Suprapubic skin (tissue), 4 donors: ENCODE measurements at regions not wholly inside any gene's neighbourhood (a gene's known extent, or its start where the extent isn't known, plus 50 kb on each side); places are given as distances from the start of the nearest gene placed in this dataset.

Experiments used
- DNase-seq, 2 donors: peaks; one replicate each; pipeline ENCODE4 v3.0.0-alpha.2; 2019; ENCODE audit warnings: low spot score in 2 of 2
- H3K27ac ChIP-seq: fragments of 200-600 bp; sonication (generic); one replicate; pipeline ENCODE4 v1.5.1; 2019
- H3K27me3 ChIP-seq: fragments of 200-600 bp; sonication (generic); one replicate; pipeline ENCODE4 v1.5.1; 2019
- H3K36me3 ChIP-seq: fragments of 200-600 bp; sonication (generic); one replicate; pipeline ENCODE4 v1.5.1; 2019
- H3K4me1 ChIP-seq: fragments of 200-600 bp; sonication (generic); one replicate; pipeline ENCODE4 v1.5.1; 2019
- H3K4me3 ChIP-seq: fragments of 200-600 bp; sonication (generic); one replicate; pipeline ENCODE4 v1.5.1; 2019; ENCODE audit warnings: mild to moderate bottlenecking
- H3K9me3 ChIP-seq: fragments of 200-600 bp; sonication (generic); one replicate; pipeline ENCODE4 v1.5.1; 2019
- CTCF ChIP-seq, 2 donors: fragments of 200-600 bp in 1 of 2; fragments of 450-650 bp in 1 of 2; sonication (generic) in 1 of 2; IDR thresholded peaks; one replicate each; pipeline ENCODE4 v1.5.1; 2016 to 2019; ENCODE audit warnings: antibody characterized with exemption in 2 of 2, mild to moderate bottlenecking in 1 of 2, moderate library complexity in 1 of 2
- EP300 ChIP-seq: sonication (generic); formaldehyde crosslinking; IDR thresholded peaks from one replicate; pipeline ENCODE4 v1.6.1; 2017; ENCODE audit warnings: antibody characterized with exemption
- POLR2A ChIP-seq, 2 donors: fragments of 450-650 bp; IDR thresholded peaks; one replicate each; pipeline ENCODE4 v1.6.1; 2017; ENCODE audit warnings: antibody characterized with exemption in 2 of 2, mild to moderate bottlenecking in 2 of 2, moderate library complexity in 2 of 2
- POLR2AphosphoS5 ChIP-seq, 3 donors: sonication (generic); formaldehyde crosslinking; IDR thresholded peaks; one replicate each; pipeline ENCODE4 v1.6.1; 2017; ENCODE audit warnings: antibody characterized with exemption in 3 of 3
- WGBS: methylation state at CpG from one replicate; pipeline ENCODE4 v1.1.5; 2018; 5-methylcytosine and 5-hydroxymethylcytosine counted together

- DNase-seq = no peak
- no peak for TF ChIP-seq EP300
- no peak for TF ChIP-seq POLR2AphosphoS5 (IDR thresholded peaks at IDR 0.05)
- no peak for TF ChIP-seq CTCF (IDR thresholded peaks at IDR 0.05)
- no peak for TF ChIP-seq POLR2A (IDR thresholded peaks at IDR 0.05)
- Histone ChIP-seq H3K27me3 (no peaks in the 10 kb centered on the region), H3K9me3 (peaks cover 10% of the 10 kb centered on the region), H3K4me1 (no peaks in the 10 kb centered on the region), H3K27ac (no peak overlapping the region), H3K4me3 (no peak overlapping the region), H3K36me3 (no peaks in the 10 kb centered on the region)
- 96% methylated on average over 1 of the region's 1 CpG for WGBS
Measured at GRCh38 chr13:22412452-22412851, 741.6 kb downstream of the FGF9 start.

- DNase-seq = no peak
- H3K36me3 ChIP-seq = no peaks in the 10 kb centered on the region
- no peak overlapping the region for H3K27ac ChIP-seq
- H3K4me3 ChIP-seq = no peak overlapping the region
- no peaks in the 10 kb centered on the region for H3K27me3 ChIP-seq
- no peaks in the 10 kb centered on the region for H3K4me1 ChIP-seq
- TF ChIP-seq POLR2AphosphoS5 (IDR thresholded peaks at IDR 0.05) (no peak), EP300 (no peak), CTCF (IDR thresholded peaks at IDR 0.05) (no peak), POLR2A (IDR thresholded peaks at IDR 0.05) (no peak)
- H3K9me3 ChIP-seq = no peaks in the 10 kb centered on the region
Measured at GRCh38 chr13:22422023-22422422, 751.1 kb downstream of the FGF9 start.

- H3K4me1 ChIP-seq = no peaks in the 10 kb centered on the region
- TF ChIP-seq CTCF (IDR thresholded peaks at IDR 0.05) (no peak), EP300 (no peak), POLR2A (IDR thresholded peaks at IDR 0.05) (no peak), POLR2AphosphoS5 (IDR thresholded peaks at IDR 0.05) (no peak)
- H3K27ac ChIP-seq = no peak overlapping the region
- WGBS = 65% methylated on average over 7 of the region's 7 CpGs
- H3K36me3 ChIP-seq = no peaks in the 10 kb centered on the region
- H3K27me3 ChIP-seq = no peaks in the 10 kb centered on the region
- no peak for DNase-seq
- H3K4me3 ChIP-seq = no peak overlapping the region
- H3K9me3 ChIP-seq = no peaks in the 10 kb centered on the region
Measured at GRCh38 chr13:22422712-22423111, 751.8 kb downstream of the FGF9 start.

GRCh38 chr13:22423261-22423660 is 752.4 kb downstream of the FGF9 start:
- H3K4me1 ChIP-seq = no peaks in the 10 kb centered on the region
- DNase-seq = no peak
- H3K36me3 ChIP-seq = no peaks in the 10 kb centered on the region
- no peaks in the 10 kb centered on the region for H3K27me3 ChIP-seq
- H3K27ac ChIP-seq = no peak overlapping the region
- 85% methylated on average over 1 of the region's 1 CpG for WGBS
- no peak for TF ChIP-seq EP300
- TF ChIP-seq CTCF (IDR thresholded peaks at IDR 0.05) = no peak
- no peak for TF ChIP-seq POLR2A (IDR thresholded peaks at IDR 0.05)
- TF ChIP-seq POLR2AphosphoS5 (IDR thresholded peaks at IDR 0.05) = no peak
- no peak overlapping the region for H3K4me3 ChIP-seq
- no peaks in the 10 kb centered on the region for H3K9me3 ChIP-seq

- TF ChIP-seq CTCF (IDR thresholded peaks at IDR 0.05) (no peak), EP300 (no peak), POLR2AphosphoS5 (IDR thresholded peaks at IDR 0.05) (no peak)
- 86% methylated on average over 4 of the region's 4 CpGs for WGBS
Measured at GRCh38 chr13:22425087-22425486, 754.2 kb downstream of the FGF9 start.

More at GRCh38 chr13:22425087-22425486, 754.2 kb downstream of the FGF9 start:
- no peak overlapping the region for H3K4me3 ChIP-seq
- no peaks in the 10 kb centered on the region for H3K9me3 ChIP-seq
- no peaks in the 10 kb centered on the region for H3K27me3 ChIP-seq
- no peaks in the 10 kb centered on the region for H3K36me3 ChIP-seq
- no peaks in the 10 kb centered on the region for H3K4me1 ChIP-seq
- no peak for DNase-seq
- H3K27ac ChIP-seq = no peak overlapping the region
